ENCODE measurements at regions not wholly inside any gene's neighbourhood (a gene's known extent, or its start where the extent isn't known, plus 50 kb on each side); places are given as distances from the start of the nearest gene placed in this dataset.

DNA sequence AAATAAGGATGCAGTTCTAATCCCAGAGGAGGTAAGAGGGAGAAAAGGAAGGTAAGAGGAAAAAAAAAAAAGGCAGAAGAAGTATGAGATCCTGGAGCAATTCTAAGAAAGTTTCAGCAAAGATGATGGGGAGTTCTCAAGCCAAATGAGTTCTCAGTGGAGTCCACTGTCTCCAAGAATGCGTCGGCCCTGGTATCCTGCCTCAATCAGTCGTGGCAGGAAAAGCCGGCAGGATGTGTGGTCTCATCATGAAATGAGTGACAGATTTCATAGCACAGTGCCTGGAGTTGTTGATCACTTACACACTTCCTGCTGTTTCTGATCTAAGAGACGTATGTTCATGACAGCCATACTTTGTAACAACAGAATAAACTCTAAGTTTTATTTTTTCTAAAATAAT, 554.9 kb downstream of the NXPH1 start:
- Histone ChIP-seq H3K9me3 (ENCODE audit: insufficient read depth, low read length) (no peaks in the 10 kb centered on the region), H4K20me1 (ENCODE audit: insufficient read depth, low read length) (no peaks in the 10 kb centered on the region), H3K9ac (ENCODE audit: low read length) (no peak overlapping the region), H3K27me3 (ENCODE audit: low read depth, low read length) (no peaks in the 10 kb centered on the region), H3K4me3 (ENCODE audit: low read length) (no peak overlapping the region), H3K4me2 (ENCODE audit: low read length) (no peak overlapping the region), H3K4me1 (ENCODE audit: low read length) (no peaks in the 10 kb centered on the region), H3K27ac (ENCODE audit: low read length) (no peak overlapping the region), H2AFZ (ENCODE audit: low read depth, low read length) (no peak overlapping the region), H3K79me2 (ENCODE audit: low read length) (no peaks in the 10 kb centered on the region), H3K36me3 (replicated peaks; ENCODE audit: low read depth, low read length) (no peaks in the 10 kb centered on the region)
- TF ChIP-seq, protein P1, sequence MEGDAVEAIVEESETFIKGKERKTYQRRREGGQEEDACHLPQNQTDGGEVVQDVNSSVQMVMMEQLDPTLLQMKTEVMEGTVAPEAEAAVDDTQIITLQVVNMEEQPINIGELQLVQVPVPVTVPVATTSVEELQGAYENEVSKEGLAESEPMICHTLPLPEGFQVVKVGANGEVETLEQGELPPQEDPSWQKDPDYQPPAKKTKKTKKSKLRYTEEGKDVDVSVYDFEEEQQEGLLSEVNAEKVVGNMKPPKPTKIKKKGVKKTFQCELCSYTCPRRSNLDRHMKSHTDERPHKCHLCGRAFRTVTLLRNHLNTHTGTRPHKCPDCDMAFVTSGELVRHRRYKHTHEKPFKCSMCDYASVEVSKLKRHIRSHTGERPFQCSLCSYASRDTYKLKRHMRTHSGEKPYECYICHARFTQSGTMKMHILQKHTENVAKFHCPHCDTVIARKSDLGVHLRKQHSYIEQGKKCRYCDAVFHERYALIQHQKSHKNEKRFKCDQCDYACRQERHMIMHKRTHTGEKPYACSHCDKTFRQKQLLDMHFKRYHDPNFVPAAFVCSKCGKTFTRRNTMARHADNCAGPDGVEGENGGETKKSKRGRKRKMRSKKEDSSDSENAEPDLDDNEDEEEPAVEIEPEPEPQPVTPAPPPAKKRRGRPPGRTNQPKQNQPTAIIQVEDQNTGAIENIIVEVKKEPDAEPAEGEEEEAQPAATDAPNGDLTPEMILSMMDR (IDR thresholded peaks at IDR 0.05; ENCODE audit: low read depth, low read length), result no peak
- no peak for TF ChIP-seq EZH2phosphoT487 (IDR thresholded peaks at IDR 0.05; ENCODE audit: low read depth)

DNA sequence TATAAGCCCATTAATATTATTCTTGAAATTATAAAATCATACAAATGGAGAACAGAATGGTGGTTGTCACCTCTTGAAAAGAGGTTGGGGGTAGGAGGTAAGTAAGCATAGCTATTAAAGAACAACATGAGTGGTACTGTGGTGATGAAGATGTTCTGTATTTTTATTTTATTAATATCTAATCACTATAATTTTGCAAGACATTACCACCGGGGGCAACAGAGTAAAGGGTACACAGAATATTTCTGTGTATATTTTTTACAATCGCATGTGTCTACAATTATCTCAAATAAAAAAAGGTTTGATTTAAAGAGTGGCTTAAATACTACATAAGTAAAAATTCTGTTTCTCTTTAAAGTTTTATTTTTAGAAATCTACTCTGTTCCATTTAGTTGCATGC, 557.8 kb downstream of the NXPH1 start:
- no peaks in the 10 kb centered on the region for H4K20me1 ChIP-seq (ENCODE audit: insufficient read depth, low read length)
- H3K27ac ChIP-seq (ENCODE audit: low read length), result no peak overlapping the region
- H3K4me3 ChIP-seq (ENCODE audit: low read length), result no peak overlapping the region
- no peaks in the 10 kb centered on the region for H3K36me3 ChIP-seq (replicated peaks; ENCODE audit: low read depth, low read length)
- no peak overlapping the region for H3K9ac ChIP-seq (ENCODE audit: low read length)
- H3K79me2 ChIP-seq (ENCODE audit: low read length), result no peaks in the 10 kb centered on the region
- TF ChIP-seq EZH2phosphoT487 (IDR thresholded peaks at IDR 0.05; ENCODE audit: low read depth), result no peak
- TF ChIP-seq, protein P1 (IDR thresholded peaks at IDR 0.05; ENCODE audit: low read depth, low read length), result no peak
- H2AFZ ChIP-seq (ENCODE audit: low read depth, low read length), result no peak overlapping the region
- H3K4me2 ChIP-seq (ENCODE audit: low read length), result no peak overlapping the region
- no peaks in the 10 kb centered on the region for H3K9me3 ChIP-seq (ENCODE audit: insufficient read depth, low read length)
- no peaks in the 10 kb centered on the region for H3K27me3 ChIP-seq (ENCODE audit: low read depth, low read length)
- no peaks in the 10 kb centered on the region for H3K4me1 ChIP-seq (ENCODE audit: low read length)

DNA sequence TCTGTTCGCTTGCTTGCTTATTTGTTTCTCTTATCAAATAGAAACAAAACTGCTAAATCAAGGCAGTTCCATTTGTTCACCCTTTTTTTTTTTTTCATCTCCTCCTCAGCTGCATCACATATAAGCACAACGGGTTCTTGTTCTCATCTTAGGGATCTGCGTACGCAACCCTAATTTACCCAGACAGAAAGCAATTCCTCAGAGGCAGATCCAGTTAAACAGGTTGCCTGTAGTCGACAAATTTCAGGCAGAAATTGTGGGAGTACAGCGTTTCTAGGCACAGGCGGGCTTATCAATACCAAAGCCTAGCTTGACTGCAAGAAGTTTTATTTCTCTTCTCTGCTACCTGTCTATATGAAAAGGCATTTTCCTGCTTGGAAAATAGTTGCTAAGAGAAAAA, 565.4 kb downstream of the NXPH1 start:
- no peaks in the 10 kb centered on the region for H3K79me2 ChIP-seq (ENCODE audit: low read length)
- H3K9ac ChIP-seq (ENCODE audit: low read length), result no peak overlapping the region
- no peaks in the 10 kb centered on the region for H3K36me3 ChIP-seq (replicated peaks; ENCODE audit: low read depth, low read length)
- no peak overlapping the region for H3K4me3 ChIP-seq (ENCODE audit: low read length)
- H3K27ac ChIP-seq (ENCODE audit: low read length), result no peak overlapping the region
- no peak overlapping the region for H3K4me2 ChIP-seq (ENCODE audit: low read length)
- H4K20me1 ChIP-seq (ENCODE audit: insufficient read depth, low read length), result no peaks in the 10 kb centered on the region
- TF ChIP-seq, protein P1 (IDR thresholded peaks at IDR 0.05; ENCODE audit: low read depth, low read length), result no peak
- TF ChIP-seq EZH2phosphoT487 (IDR thresholded peaks at IDR 0.05; ENCODE audit: low read depth), result no peak
- no peaks in the 10 kb centered on the region for H3K9me3 ChIP-seq (ENCODE audit: insufficient read depth, low read length)
- no peak overlapping the region for H2AFZ ChIP-seq (ENCODE audit: low read depth, low read length)
- H3K27me3 ChIP-seq (ENCODE audit: low read depth, low read length), result no peaks in the 10 kb centered on the region
- no peaks in the 10 kb centered on the region for H3K4me1 ChIP-seq (ENCODE audit: low read length)

DNA sequence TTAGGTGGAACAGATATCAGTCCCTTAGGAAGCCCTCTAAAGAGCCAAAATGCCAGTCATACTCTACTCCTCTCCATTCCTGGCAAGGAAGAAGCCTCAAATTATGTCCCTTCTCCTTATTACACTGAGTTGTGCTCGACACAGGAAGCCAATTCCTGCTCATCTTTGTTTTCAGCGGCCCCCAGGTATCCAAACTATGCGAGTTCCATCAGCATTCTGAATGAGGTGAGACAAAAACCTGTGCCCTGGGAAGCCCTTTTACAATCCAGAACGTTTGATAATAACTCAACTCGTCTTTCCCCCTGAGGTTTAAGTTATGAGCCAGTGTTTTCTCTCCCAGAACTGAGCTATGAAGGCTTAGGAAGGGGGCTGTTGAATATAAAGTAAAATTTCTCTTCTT, 580.5 kb downstream of the NXPH1 start:
- no peaks in the 10 kb centered on the region for H3K27me3 ChIP-seq (ENCODE audit: low read depth, low read length)
- no peak overlapping the region for H3K4me3 ChIP-seq (ENCODE audit: low read length)
- no peak overlapping the region for H2AFZ ChIP-seq (ENCODE audit: low read depth, low read length)
- H3K4me1 ChIP-seq (ENCODE audit: low read length), result no peaks in the 10 kb centered on the region
- H3K9me3 ChIP-seq (ENCODE audit: insufficient read depth, low read length), result no peaks in the 10 kb centered on the region
- H3K9ac ChIP-seq (ENCODE audit: low read length), result no peak overlapping the region
- H3K4me2 ChIP-seq (ENCODE audit: low read length), result no peak overlapping the region
- no peak overlapping the region for H3K27ac ChIP-seq (ENCODE audit: low read length)
- H4K20me1 ChIP-seq (ENCODE audit: insufficient read depth, low read length), result no peaks in the 10 kb centered on the region
- TF ChIP-seq, protein P1 (IDR thresholded peaks at IDR 0.05; ENCODE audit: low read depth, low read length), result no peak
- TF ChIP-seq EZH2phosphoT487 (IDR thresholded peaks at IDR 0.05; ENCODE audit: low read depth), result no peak
- no peaks in the 10 kb centered on the region for H3K36me3 ChIP-seq (replicated peaks; ENCODE audit: low read depth, low read length)
- H3K79me2 ChIP-seq (ENCODE audit: low read length), result no peaks in the 10 kb centered on the region

Measured in OCI-LY3 (cell line).